Common myeloid progenitor, CD34-positive (primary cell): ENCODE measurements at regions not wholly inside any gene's neighbourhood (a gene's known extent, or its start where the extent isn't known, plus 50 kb on each side); places are given as distances from the start of the nearest gene placed in this dataset.

Source experiments
- CTCF ChIA-PET: fragments of 350-600 bp; sonication (Branson Sonifier 250); formaldehyde crosslinking; loops from one replicate; lab custom pipeline; 2021; ENCODE audit warnings: antibody characterized with exemption; lab: Charles Lee
- POLR2A ChIA-PET: fragments of 350-600 bp; sonication (Branson Sonifier 250); formaldehyde crosslinking; loops from one replicate; lab custom pipeline; 2021; ENCODE audit warnings: antibody characterized with exemption; lab: Charles Lee
- DNase-seq, 3 donors: peaks; one replicate each; pipeline versions ENCODE4 v3.0.0 to v3.0.0-alpha.2; 2013
- H3K27ac ChIP-seq, 2 experiments: 1 replicate in 1 of 2; 2 replicates in 1 of 2; pipeline ENCODE4 v1.7.0; 2013; ENCODE audit warnings: inconsistent platforms in 2 of 2, low read length in 2 of 2, mild to moderate bottlenecking in 2 of 2, low read depth in 1 of 2, moderate library complexity in 1 of 2; ENCODE audit not compliant: severe bottlenecking in 2 of 2, insufficient read depth in 1 of 2, poor library complexity in 1 of 2
- H3K27me3 ChIP-seq, 5 experiments: replicated peaks in 2 of 5; 1 replicate in 3 of 5; 2 replicates in 2 of 5; pipeline versions ENCODE4 v1.6.1 to v1.7.0; 2013; ENCODE audit warnings: low read length in 4 of 5, mild to moderate bottlenecking in 2 of 5, moderate library complexity in 2 of 5, inconsistent platforms in 1 of 5; ENCODE audit not compliant: insufficient read depth in 5 of 5, control insufficient read depth in 4 of 5
- H3K36me3 ChIP-seq, 4 experiments: 1 replicate in 2 of 4; 2 replicates in 2 of 4; pipeline versions ENCODE4 v1.6.1 to v1.7.0; 2013; ENCODE audit warnings: low read length in 3 of 4, control low read depth in 1 of 4, mild to moderate bottlenecking in 1 of 4; ENCODE audit not compliant: control insufficient read depth in 4 of 4, insufficient read depth in 4 of 4
- H3K4me1 ChIP-seq, 4 experiments: 1 replicate in 3 of 4; 2 replicates in 1 of 4; pipeline versions ENCODE4 v1.6.1 to v1.7.1; 2013; ENCODE audit warnings: low read length in 3 of 4, mild to moderate bottlenecking in 3 of 4, control low read depth in 1 of 4, inconsistent platforms in 1 of 4, moderate library complexity in 1 of 4; ENCODE audit not compliant: control insufficient read depth in 4 of 4, insufficient read depth in 4 of 4; ENCODE audit errors: control extremely low read depth in 1 of 4
- H3K4me3 ChIP-seq, 7 experiments: 1 replicate in 4 of 7; 2 replicates in 3 of 7; pipeline versions ENCODE4 v1.5.1 to v1.7.0; 2013; ENCODE audit warnings: mild to moderate bottlenecking in 7 of 7, low read length in 6 of 7, moderate library complexity in 6 of 7, inconsistent platforms in 2 of 7, low read depth in 2 of 7, control low read depth in 1 of 7; ENCODE audit not compliant: insufficient read depth in 4 of 7, control insufficient read depth in 1 of 7; ENCODE audit errors: extremely low read depth in 1 of 7
- H3K9me3 ChIP-seq, 5 experiments: 1 replicate in 4 of 5; 2 replicates in 1 of 5; pipeline versions ENCODE4 v1.6.1 to v1.7.1; 2013; ENCODE audit warnings: low read length in 4 of 5, mild to moderate bottlenecking in 2 of 5, inconsistent platforms in 1 of 5, low read depth in 1 of 5, moderate library complexity in 1 of 5; ENCODE audit not compliant: control insufficient read depth in 4 of 5, insufficient read depth in 2 of 5; ENCODE audit errors: control extremely low read depth in 1 of 5
- WGBS: methylation state at CpG from one replicate; pipeline ENCODE4 v1.1.5; 2013; ENCODE audit not compliant: insufficient coverage; 5-methylcytosine and 5-hydroxymethylcytosine counted together

DNA sequence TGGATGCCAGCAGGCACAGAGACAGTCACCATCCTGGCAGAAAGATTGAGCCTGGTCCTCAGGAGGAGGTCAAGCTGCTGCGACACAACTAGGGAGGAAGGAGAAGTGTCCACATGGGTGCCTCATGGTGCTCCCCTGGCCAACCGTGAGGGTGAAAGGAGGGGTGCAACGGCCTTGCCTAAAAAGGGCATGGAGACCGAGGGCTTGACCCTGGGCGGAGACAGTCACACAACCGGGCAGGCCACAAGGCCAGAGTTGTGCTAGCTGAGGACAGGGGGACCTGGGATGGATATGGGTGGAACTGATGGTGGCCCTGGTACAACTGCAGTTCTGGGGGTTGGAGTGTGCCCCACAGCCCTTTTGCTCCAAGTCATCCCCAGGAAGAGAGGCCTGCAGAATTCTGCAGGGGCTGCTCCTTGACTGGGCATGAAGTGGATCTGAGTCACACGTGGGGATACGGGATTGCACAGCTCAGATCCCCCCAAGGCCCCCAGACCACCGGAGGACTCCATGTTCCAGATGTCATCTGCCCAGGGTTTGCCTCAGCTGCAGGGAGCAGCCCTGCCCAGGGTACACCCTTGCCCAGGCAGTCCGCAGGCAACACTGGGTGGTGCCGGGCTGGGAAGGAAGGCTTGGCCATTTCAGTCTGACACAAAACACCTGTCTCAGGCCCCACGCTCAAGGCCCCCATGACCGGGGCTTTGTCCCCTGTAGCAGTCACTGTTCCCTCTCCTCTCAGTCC, 602.3 kb upstream of the MGMT start:
- CTCF ChIA-PET: no interaction called here
- Histone ChIP-seq H3K27ac (no peak overlapping the region), H3K9me3 (no peaks in the 10 kb centered on the region), H3K4me3 (no peak overlapping the region), H3K27me3 (peaks cover 0 to 7% (median 2%) of the 10 kb centered on the region in 5 experiments), H3K4me1 (no peaks in the 10 kb centered on the region), H3K36me3 (no peaks in the 10 kb centered on the region)
- DNase-seq: no peak
- WGBS: 97% methylated on average over 11 of the region's 13 CpGs
- POLR2A ChIA-PET: no interaction called here

- Histone ChIP-seq H3K9me3 (no peaks in the 10 kb centered on the region), H3K27me3 (peaks cover 0 to 7% (median 2%) of the 10 kb centered on the region in 5 experiments), H3K4me3 (no peak overlapping the region), H3K27ac (no peak overlapping the region), H3K4me1 (no peaks in the 10 kb centered on the region), H3K36me3 (no peaks in the 10 kb centered on the region)
- ChIA-PET CTCF (no interaction called here), POLR2A (no interaction called here)
- DNase-seq: no peak
- 86% methylated on average over 11 of the region's 14 CpGs for WGBS
Measured at GRCh38 chr10:128865436-128866195, 601.4 kb upstream of the MGMT start.

- no peaks in the 10 kb centered on the region for H3K9me3 ChIP-seq
- no peaks in the 10 kb centered on the region for H3K36me3 ChIP-seq
- H3K27me3 ChIP-seq: peaks cover 0 to 7% (median 2%) of the 10 kb centered on the region in 5 experiments
- H3K27ac ChIP-seq: no peak overlapping the region
- no peaks in the 10 kb centered on the region for H3K4me1 ChIP-seq
- ChIA-PET CTCF (no interaction called here), POLR2A (no interaction called here)
- 97% methylated on average over 3 of the region's 5 CpGs for WGBS
- no peak overlapping the region for H3K4me3 ChIP-seq
- DNase-seq: no peak
Measured at GRCh38 chr10:128866551-128866950, 600.5 kb upstream of the MGMT start.

GRCh38 chr10:128867210-128867609, 599.8 kb upstream of the MGMT start:
- Histone ChIP-seq H3K36me3 (no peaks in the 10 kb centered on the region), H3K27ac (no peak overlapping the region), H3K27me3 (peaks cover 0 to 7% (median 2%) of the 10 kb centered on the region in 5 experiments), H3K4me3 (no peak overlapping the region), H3K9me3 (no peaks in the 10 kb centered on the region), H3K4me1 (no peaks in the 10 kb centered on the region)
- DNase-seq: no peak
- ChIA-PET CTCF (no interaction called here), POLR2A (no interaction called here)
- WGBS: 91% methylated on average over 7 of the region's 8 CpGs

- no peak overlapping the region for H3K4me3 ChIP-seq
- no peak for DNase-seq
- H3K36me3 ChIP-seq: no peaks in the 10 kb centered on the region
- peaks cover 0 to 6% (median 2%) of the 10 kb centered on the region in 5 experiments for H3K27me3 ChIP-seq
- ChIA-PET POLR2A (no interaction called here), CTCF (no interaction called here)
- no peaks in the 10 kb centered on the region for H3K4me1 ChIP-seq
- no peaks in the 10 kb centered on the region for H3K9me3 ChIP-seq
- WGBS: 98% methylated on average over 6 of the region's 8 CpGs
- H3K27ac ChIP-seq: no peak overlapping the region
Measured at GRCh38 chr10:128867819-128868218, 599.2 kb upstream of the MGMT start.

GRCh38 chr10:128868481-128868880, 598.6 kb upstream of the MGMT start:
- H3K4me3 ChIP-seq: no peak overlapping the region
- H3K4me1 ChIP-seq: no peaks in the 10 kb centered on the region
- ChIA-PET POLR2A (no interaction called here), CTCF (no interaction called here)
- no peak overlapping the region for H3K27ac ChIP-seq
- no peaks in the 10 kb centered on the region for H3K36me3 ChIP-seq
- H3K27me3 ChIP-seq: peaks cover 0 to 6% (median 2%) of the 10 kb centered on the region in 5 experiments
- DNase-seq: no peak
- 100% methylated on average over 3 of the region's 3 CpGs for WGBS
- no peaks in the 10 kb centered on the region for H3K9me3 ChIP-seq

DNA sequence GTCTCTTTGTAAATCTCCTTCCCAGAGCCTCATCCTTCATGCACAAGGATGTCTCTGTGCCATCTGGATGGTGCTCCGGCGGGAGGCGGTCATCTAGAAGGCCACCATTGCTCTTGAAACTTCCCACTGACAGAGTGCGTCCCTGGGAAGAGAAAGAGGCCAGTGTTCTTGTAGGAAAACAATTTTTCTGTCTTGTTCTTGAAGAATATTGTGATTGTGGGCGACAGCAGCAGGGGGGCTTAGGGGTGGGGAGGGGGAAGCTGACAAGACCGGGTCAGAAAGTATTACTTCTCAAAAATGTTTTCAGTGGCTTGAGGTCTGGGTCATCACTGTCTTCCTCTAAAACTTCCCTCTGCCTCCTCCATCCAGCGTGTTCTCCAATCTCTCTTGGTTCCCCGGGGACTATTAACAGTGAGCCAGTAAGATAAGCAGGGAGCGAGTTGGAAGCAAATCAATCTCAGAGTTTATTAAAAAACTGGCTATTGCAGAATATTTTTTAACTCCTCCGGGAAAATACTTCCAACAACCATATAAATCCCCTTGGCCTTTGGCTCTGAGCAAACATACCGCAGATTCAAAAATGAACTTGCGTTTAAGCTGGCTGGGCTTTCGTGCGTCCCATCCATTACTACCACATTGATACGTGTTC, 597.8 kb upstream of the MGMT start:
- CTCF ChIA-PET: interaction anchor here (1.2 kb wide), 1 partner anchor 9 kb away, joined by 3 read pairs; no protein-coding TSS in a partner anchor
- no peaks in the 10 kb centered on the region for H3K36me3 ChIP-seq
- WGBS: 82% methylated on average over 12 of the region's 15 CpGs

More for the DNA sequence above, 597.8 kb upstream of the MGMT start:
- Histone ChIP-seq H3K27me3 (peaks cover 0 to 5% (median 2%) of the 10 kb centered on the region in 5 experiments), H3K4me3 (no peak overlapping the region), H3K9me3 (no peaks in the 10 kb centered on the region), H3K4me1 (no peaks in the 10 kb centered on the region), H3K27ac (no peak overlapping the region)
- POLR2A ChIA-PET: no interaction called here
- DNase-seq: no peak
